Sigmoid colon (tissue), 3 donors: ENCODE measurements at regions not wholly inside any gene's neighbourhood (a gene's known extent, or its start where the extent isn't known, plus 50 kb on each side); places are given as distances from the start of the nearest gene placed in this dataset.

Experiments used
- CTCF ChIP-seq, 4 experiments: fragments of 450-650 bp in 3 of 4; fragments of 200-600 bp in 1 of 4; IDR thresholded peaks; one replicate each; pipeline ENCODE4 v1.5.1; 2016 to 2019; ENCODE audit warnings: antibody characterized with exemption in 4 of 4, mild to moderate bottlenecking in 3 of 4, moderate library complexity in 2 of 4
- POLR2A ChIP-seq, 2 donors: fragments of 450-650 bp; IDR thresholded peaks; one replicate each; pipeline ENCODE4 v1.6.1; 2016; ENCODE audit warnings: antibody characterized with exemption in 2 of 2, mild to moderate bottlenecking in 2 of 2, moderate library complexity in 2 of 2

DNA sequence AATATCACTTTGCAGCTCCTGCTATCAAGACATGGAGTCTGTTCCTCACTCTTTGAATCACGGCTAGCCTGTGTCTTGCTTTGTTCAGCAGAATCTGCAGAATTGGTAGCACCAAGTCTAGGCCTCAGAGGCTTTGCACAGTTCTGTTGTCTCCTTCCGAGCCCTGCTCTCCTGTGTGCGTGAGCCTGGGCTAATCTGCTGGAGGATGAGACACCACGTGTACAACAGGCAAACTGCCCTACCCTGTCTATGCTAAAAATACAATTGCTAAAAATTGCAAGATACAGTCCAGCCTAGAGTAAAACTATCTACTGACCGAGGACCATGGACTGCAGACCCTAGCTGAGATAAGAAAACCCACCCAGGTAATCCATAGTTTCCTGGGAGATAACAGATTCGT, 484.7 kb downstream of the NPIPA7 start:
- no peak for TF ChIP-seq CTCF (IDR thresholded peaks at IDR 0.05)
- no peak for TF ChIP-seq POLR2A (IDR thresholded peaks at IDR 0.05)
